ENCODE measurements at regions not wholly inside any gene's neighbourhood (a gene's known extent, or its start where the extent isn't known, plus 50 kb on each side); places are given as distances from the start of the nearest gene placed in this dataset.

GRCh38 chr12:125907351-125907750, 842.1 kb downstream of the AACS start:
- 76 to 85% methylated on average over 3 of the region's 3 CpGs for WGBS, 2 donors
- no peak for ATAC-seq (ENCODE audit: insufficient read depth, low FRiP score)

DNA sequence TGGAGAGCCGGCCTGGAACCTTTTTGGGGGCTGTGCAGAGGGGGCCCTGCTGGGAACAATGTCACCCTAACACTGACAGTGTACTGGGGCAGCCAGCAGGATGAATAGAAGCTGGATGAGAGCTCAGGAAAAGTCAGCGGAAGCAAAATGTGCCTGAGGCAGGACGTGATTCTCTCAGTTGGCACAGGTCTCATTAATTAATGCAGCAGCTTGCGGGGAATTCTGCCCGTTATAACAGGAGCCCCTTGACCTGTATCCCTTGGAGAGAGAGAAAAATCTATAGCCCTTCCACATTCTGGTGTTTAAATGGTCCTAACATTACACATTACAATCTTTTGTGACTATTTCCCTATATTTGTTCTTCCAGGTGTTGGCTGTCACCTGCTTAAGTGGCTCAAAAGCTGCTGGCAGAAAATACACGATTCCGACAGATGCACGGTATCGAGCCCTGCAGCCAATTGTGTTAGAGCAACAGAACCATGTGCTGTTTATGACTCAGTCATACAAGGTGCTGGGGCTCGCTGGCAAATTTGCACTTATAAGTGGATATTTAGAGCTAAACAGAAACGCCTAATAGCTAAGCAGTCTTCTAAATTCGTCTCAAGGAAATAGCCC, 854.7 kb downstream of the AACS start:
- H3K36me3 ChIP-seq (ENCODE audit: control insufficient read depth in 4 of 4, insufficient read depth in 4 of 4, low read length in 4 of 4), result no peaks in the 10 kb centered on the region
- no peaks in the 10 kb centered on the region for H3K4me1 ChIP-seq (ENCODE audit: control insufficient read depth in 5 of 5, insufficient read depth in 5 of 5, low read length in 5 of 5)
- H3K27ac ChIP-seq (ENCODE audit: low read depth in 1 of 2, low read length in 1 of 2), result no peak overlapping the region
- no peak overlapping the region for H3K4me3 ChIP-seq
- H3K27me3 ChIP-seq (ENCODE audit: control insufficient read depth in 3 of 3, insufficient read depth in 3 of 3, low read length in 2 of 3), result no peaks in the 10 kb centered on the region
- WGBS, 2 donors, result 77 to 81% methylated on average over 12 of the region's 12 CpGs
- H3K9ac ChIP-seq (ENCODE audit: insufficient read depth in 1 of 2, low read length in 2 of 2), result no peak overlapping the region
- no peak for TF ChIP-seq CTCF (IDR thresholded peaks at IDR 0.05; ENCODE audit: control extremely low read depth, extremely low read depth)
- peaks cover 0 to 5% (median 0%) of the 10 kb centered on the region in 4 donors for H3K9me3 ChIP-seq (ENCODE audit: control insufficient read depth in 4 of 4, insufficient read depth in 3 of 4, low read length in 3 of 4)
- DNase-seq, result no peak
- ATAC-seq (ENCODE audit: insufficient read depth, low FRiP score), result no peak

More at GRCh38 chr12:125907351-125907750, 842.1 kb downstream of the AACS start:
- Histone ChIP-seq H3K4me1 (ENCODE audit: control insufficient read depth in 5 of 5, insufficient read depth in 5 of 5, low read length in 5 of 5) (no peaks in the 10 kb centered on the region), H3K9me3 (ENCODE audit: control insufficient read depth in 4 of 4, insufficient read depth in 3 of 4, low read length in 3 of 4) (peaks cover 0 to 5% (median 0%) of the 10 kb centered on the region in 4 donors), H3K4me3 (no peak overlapping the region), H3K36me3 (ENCODE audit: control insufficient read depth in 4 of 4, insufficient read depth in 4 of 4, low read length in 4 of 4) (no peaks in the 10 kb centered on the region), H3K9ac (ENCODE audit: insufficient read depth in 1 of 2, low read length in 2 of 2) (no peak overlapping the region), H3K27ac (ENCODE audit: low read depth in 1 of 2, low read length in 1 of 2) (no peak overlapping the region), H3K27me3 (ENCODE audit: control insufficient read depth in 3 of 3, insufficient read depth in 3 of 3, low read length in 2 of 3) (no peaks in the 10 kb centered on the region)
- DNase-seq, result no peak
- no peak for TF ChIP-seq CTCF (IDR thresholded peaks at IDR 0.05; ENCODE audit: control extremely low read depth, extremely low read depth)

DNA sequence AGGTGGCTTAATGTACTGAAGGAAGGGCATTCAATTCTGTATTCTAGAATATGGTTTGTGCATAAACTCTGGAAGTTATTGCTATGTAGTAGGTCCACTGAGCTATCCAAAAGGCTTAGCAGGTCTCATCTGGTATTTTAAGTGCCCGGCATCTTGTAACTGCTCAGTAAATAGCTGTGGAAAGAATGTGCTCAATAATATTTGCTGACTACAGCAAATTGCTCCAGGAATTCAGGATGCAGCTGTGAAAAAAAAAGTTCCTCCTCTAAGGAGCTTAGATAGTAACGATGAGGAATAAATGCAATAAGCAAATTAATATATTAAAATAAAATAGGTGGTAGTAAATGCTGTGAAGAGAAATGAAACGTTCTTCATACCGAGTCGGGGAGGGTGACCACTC, 857.1 kb downstream of the AACS start:
- Histone ChIP-seq H3K36me3 (ENCODE audit: control insufficient read depth in 4 of 4, insufficient read depth in 4 of 4, low read length in 4 of 4) (no peaks in the 10 kb centered on the region), H3K9me3 (ENCODE audit: control insufficient read depth in 4 of 4, insufficient read depth in 3 of 4, low read length in 3 of 4) (peaks cover 0 to 2% (median 0%) of the 10 kb centered on the region in 4 donors), H3K27ac (ENCODE audit: low read depth in 1 of 2, low read length in 1 of 2) (no peak overlapping the region), H3K4me1 (ENCODE audit: control insufficient read depth in 5 of 5, insufficient read depth in 5 of 5, low read length in 5 of 5) (no peaks in the 10 kb centered on the region), H3K27me3 (ENCODE audit: control insufficient read depth in 3 of 3, insufficient read depth in 3 of 3, low read length in 2 of 3) (no peaks in the 10 kb centered on the region), H3K9ac (ENCODE audit: insufficient read depth in 1 of 2, low read length in 2 of 2) (no peak overlapping the region), H3K4me3 (no peak overlapping the region)
- ATAC-seq (ENCODE audit: insufficient read depth, low FRiP score) (no peak), DNase-seq (no peak)
- 74 to 84% methylated on average over 5 of the region's 5 CpGs for WGBS, 2 donors
- no peak for TF ChIP-seq CTCF (IDR thresholded peaks at IDR 0.05; ENCODE audit: control extremely low read depth, extremely low read depth)

GRCh38 chr12:125936502-125936901, 871.3 kb downstream of the AACS start:
- 71 to 88% methylated on average over 1 of the region's 1 CpG for WGBS, 2 donors
- TF ChIP-seq CTCF (IDR thresholded peaks at IDR 0.05; ENCODE audit: control extremely low read depth, extremely low read depth), result no peak
- ATAC-seq (ENCODE audit: insufficient read depth, low FRiP score), result no peak
- no peak overlapping the region for H3K27ac ChIP-seq (ENCODE audit: low read depth in 1 of 2, low read length in 1 of 2)
- no peaks in the 10 kb centered on the region for H3K4me1 ChIP-seq (ENCODE audit: control insufficient read depth in 5 of 5, insufficient read depth in 5 of 5, low read length in 5 of 5)
- H3K4me3 ChIP-seq, result no peak overlapping the region
- H3K36me3 ChIP-seq (ENCODE audit: control insufficient read depth in 4 of 4, insufficient read depth in 4 of 4, low read length in 4 of 4), result no peaks in the 10 kb centered on the region
- H3K9ac ChIP-seq (ENCODE audit: insufficient read depth in 1 of 2, low read length in 2 of 2), result no peak overlapping the region
- no peaks in the 10 kb centered on the region for H3K27me3 ChIP-seq (ENCODE audit: control insufficient read depth in 3 of 3, insufficient read depth in 3 of 3, low read length in 2 of 3)
- DNase-seq, result no peak
- no peaks in the 10 kb centered on the region for H3K9me3 ChIP-seq (ENCODE audit: control insufficient read depth in 4 of 4, insufficient read depth in 3 of 4, low read length in 3 of 4)
